GM12865 (cell line): ENCODE measurements at regions not wholly inside any gene's neighbourhood (a gene's known extent, or its start where the extent isn't known, plus 50 kb on each side); places are given as distances from the start of the nearest gene placed in this dataset.

Experiments
- DNase-seq: peaks from one replicate; pipeline ENCODE4 v3.0.0; 2010; ENCODE audit warnings: low read depth
- H3K4me3 ChIP-seq: 2 replicates; pipeline ENCODE4 v1.5.1; 2011; ENCODE audit warnings: mild to moderate bottlenecking, low read depth, low read length, control low read depth
- CTCF ChIP-seq: IDR thresholded peaks from 2 replicates; pipeline ENCODE4 v1.5.1; 2011; ENCODE audit warnings: low read length, control low read depth, low read depth, inconsistent platforms; ENCODE audit not compliant: insufficient read depth; ENCODE audit errors: missing control alignments

- no peak for DNase-seq
- no peak overlapping the region for H3K4me3 ChIP-seq
- no peak for TF ChIP-seq CTCF
These were observed 113.3 kb upstream of the MYCN start for GRCh38 chr2:15827001-15827400.

GRCh38 chr2:15828576-15828975, 111.8 kb upstream of the MYCN start:
- DNase-seq: no peak
- no peak overlapping the region for H3K4me3 ChIP-seq
- TF ChIP-seq CTCF: no peak

GRCh38 chr2:15829091-15829801, 111.1 kb upstream of the MYCN start:
- no peak overlapping the region for H3K4me3 ChIP-seq
- TF ChIP-seq CTCF: no peak
- no peak for DNase-seq

GRCh38 chr2:15829985-15830384, 110.4 kb upstream of the MYCN start:
- TF ChIP-seq CTCF: no peak
- no peak overlapping the region for H3K4me3 ChIP-seq
- DNase-seq: no peak

GRCh38 chr2:15830937-15831549, 109.3 kb upstream of the MYCN start:
- TF ChIP-seq CTCF: no peak
- DNase-seq: no peak
- no peak overlapping the region for H3K4me3 ChIP-seq

- DNase-seq: no peak
- TF ChIP-seq CTCF: no peak
These were observed 108.2 kb upstream of the MYCN start for GRCh38 chr2:15832030-15832709.

More at GRCh38 chr2:15832030-15832709, 108.2 kb upstream of the MYCN start:
- no peak overlapping the region for H3K4me3 ChIP-seq
